ENCODE measurements at regions not wholly inside any gene's neighbourhood (a gene's known extent, or its start where the extent isn't known, plus 50 kb on each side); places are given as distances from the start of the nearest gene placed in this dataset.

DNA sequence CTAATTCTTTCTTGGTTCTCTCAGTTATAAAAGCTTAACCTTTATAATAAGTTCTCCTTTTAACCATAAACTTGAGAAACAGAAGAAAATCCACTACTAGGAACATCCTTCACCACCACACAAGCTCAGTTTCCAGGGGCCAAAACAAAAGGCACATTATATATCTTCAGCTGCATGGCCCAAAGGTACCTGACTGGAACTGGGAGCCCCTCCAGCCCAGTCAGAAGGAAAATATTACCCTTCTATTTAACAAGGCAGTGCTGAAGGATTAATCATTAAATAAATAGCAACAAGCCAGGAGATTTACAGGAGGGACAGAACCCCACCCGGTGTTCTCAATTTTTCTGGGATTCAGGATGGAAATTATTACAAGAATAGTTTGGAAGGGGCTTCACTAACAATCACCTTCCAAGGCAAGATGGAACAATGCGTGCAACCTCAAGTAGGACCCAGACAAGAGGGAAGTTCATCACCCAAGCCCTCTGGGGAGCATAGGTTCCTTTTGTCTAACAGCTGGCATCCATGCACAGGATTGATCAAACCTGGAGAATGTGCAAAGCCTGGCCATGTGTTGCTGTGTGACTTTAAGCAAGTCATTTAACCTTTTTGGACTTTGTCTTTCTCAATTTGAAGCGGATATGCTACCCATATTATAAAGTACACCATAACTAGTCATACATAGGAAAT lies 159.6 kb upstream of the SETBP1 start:
- DNase-seq, result no peak

DNA sequence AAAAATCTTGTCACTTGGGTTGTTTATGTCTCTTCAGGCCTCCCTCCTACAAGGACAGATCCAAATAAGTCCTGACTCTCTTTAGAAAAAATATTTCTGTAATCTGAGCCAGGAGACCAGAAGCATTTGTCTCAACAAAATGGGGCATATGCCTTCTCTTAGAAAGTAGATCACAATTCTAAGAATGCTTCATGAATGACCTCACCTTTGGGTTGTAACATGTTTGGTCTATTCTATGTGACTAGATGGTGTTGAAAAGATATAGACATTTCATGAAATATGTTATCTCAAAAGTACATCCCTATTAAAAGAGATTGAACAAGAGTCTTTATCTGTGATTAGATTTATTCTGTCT lies 159.0 kb upstream of the SETBP1 start:
- DNase-seq, result no peak

DNA sequence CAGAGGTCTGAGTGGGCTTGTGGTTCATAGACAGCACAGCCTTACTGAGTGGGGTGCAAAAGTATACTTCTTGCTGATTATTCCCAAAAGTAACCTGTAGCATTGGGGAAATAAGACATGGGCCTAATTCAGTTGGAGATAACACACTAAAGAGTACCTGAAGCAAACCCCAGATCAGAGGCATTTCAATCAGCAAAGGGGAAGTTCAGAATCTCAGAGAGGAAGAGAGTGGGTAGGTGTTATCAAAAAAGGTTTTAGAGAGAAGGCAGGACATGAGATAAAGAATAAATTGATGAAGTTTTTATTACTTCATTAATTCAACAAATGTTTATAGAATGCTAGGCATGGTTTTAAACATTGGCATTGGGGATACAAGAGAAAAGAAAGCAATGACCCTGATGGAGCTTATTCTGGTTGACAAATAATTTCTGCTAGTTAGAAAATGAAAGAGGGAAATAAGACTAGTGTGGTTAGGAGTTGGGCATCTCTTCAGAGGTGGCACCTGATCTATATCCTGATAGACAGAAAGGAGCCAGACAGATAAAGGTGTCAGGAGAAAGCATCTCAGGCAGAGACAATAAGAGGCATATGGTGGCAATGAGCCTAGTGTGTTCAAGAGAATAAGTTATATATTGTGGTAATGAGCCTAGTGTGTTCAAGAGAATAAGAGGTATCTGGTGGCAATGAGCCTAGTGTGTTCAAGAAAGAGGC lies 153.8 kb upstream of the SETBP1 start:
- no peak for DNase-seq

DNA sequence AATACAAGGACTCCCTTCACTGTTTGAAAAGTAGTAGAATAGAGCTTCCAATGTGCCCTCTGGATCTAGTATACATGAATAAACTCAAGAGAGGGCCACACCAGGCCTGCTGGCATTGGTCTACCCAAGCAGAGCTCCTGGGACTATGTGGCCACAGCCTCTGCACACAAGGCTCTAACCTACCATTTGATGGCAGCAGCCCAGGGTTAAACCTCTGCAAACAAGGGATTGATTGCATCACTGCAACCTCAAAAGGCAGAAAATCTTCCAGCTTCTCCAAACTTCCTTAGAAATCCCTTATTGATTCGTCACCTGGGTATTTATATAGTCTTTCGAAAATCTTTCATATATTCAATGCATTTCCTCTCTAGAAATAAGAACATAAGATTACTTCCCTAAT lies 147.6 kb upstream of the SETBP1 start:
- DNase-seq, result no peak

DNA sequence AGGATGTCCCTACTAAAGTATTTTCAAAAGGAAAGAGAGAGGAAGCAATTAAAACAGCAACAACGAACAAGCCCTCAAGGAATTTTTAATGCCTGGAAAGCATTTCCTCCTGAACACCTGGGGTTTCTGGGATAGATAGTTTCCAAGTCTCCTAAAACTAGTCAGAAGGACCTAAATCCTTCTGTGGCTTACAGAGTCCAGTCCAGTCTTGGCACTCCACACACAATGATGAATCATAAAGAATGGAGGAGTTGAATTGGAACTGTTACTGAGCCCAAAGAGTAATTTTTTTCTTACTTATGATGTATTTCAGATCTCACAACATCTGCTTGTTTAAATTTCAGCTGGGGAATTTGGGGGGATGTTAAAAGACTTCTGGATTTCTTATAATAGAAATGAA lies 144.6 kb upstream of the SETBP1 start:
- no peak for DNase-seq

DNA sequence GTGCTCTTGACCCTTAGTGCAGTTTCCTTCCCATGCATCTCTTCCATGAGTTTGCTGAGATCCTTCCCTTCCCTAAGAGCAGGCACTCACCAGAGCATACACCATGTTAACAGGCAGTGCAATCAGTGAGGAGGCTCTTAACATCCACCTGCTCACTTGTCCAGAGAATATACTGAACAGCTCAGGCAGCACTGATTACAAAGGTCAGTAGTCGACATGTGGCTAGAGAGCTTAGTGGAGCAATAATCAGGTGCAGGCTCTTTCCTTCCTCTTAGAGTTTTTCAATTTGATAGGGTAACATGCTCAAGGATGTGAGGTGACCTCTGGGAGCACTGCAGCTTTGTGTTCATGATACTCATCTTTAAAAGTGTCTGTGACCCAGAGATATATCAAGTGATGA lies 144.1 kb upstream of the SETBP1 start:
- DNase-seq, result no peak

DNA sequence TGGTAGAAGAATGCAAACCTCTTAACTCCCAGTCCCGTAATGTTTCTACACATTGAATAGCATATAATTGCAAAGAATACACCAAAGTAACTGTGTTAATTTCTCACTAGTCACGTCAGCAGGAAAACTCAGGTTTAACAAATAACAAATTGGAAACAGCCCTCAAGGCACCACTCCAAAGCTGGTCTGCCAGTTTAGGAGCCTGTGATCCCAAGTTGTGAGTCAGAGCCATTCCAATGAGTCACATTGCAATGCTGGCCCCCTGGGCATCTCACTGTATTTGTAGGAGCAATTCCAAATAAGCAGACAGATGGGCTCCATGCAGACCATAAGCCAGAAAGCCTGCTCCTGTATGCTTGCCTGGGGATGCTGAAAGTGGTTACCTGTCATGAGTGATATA lies 143.2 kb upstream of the SETBP1 start:
- DNase-seq, result no peak

DNA sequence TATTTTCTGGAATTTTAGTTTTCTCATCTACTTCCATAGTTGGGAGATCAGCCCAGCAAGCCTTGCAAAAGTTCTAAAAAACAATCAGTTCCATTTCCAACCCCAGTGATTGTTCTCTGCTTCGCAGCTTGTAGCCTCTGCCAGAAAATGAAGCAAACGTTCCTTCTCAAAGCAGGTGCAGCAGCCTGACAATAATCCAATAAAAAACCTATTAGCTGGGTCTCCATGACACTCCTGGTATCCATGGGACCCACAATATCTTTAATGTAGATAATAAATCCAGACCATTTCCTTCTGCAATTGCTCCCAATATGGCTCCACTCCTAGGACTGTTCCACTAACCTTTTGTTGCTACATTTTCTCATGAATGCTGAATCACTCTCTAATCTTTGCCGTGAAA lies 140.8 kb upstream of the SETBP1 start:
- DNase-seq, result no peak

DNA sequence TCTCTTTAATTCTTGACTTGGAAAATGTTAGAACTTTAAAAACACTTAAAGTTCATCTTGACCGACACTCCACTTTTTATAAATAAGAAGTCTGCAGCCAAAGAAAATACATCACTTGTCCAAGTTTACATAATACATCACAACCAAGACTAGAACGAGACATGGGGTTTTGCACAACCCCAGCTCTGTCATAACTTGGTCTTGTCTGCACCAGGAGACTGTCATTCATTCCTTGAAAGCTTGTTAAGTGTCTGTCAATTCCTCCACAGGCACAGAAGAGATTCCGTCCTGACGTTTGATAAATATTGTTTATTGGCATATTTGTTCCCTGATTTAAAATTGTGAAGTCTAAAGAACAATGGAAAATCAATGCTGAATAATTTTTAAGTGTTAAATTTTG lies 139.5 kb upstream of the SETBP1 start:
- DNase-seq, result no peak

DNA sequence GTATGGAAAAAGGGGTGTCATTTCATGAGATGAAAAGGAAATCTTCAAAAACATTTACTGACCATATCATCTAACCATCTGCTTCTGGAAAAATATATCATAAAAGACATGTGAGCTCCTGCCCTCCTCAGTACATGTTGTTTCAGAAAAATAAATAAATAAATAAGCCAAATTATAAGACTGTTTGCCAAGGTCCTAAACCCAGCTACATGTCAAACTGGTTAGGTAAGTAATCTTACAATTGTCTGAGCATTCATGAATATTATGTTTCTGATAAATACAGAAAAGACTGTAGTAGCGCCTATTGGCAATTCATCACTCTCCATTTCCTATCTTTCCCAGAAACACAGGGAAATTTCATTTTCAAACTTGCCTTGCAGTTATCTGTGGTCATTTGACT lies 138.9 kb upstream of the SETBP1 start:
- no peak for DNase-seq

DNA sequence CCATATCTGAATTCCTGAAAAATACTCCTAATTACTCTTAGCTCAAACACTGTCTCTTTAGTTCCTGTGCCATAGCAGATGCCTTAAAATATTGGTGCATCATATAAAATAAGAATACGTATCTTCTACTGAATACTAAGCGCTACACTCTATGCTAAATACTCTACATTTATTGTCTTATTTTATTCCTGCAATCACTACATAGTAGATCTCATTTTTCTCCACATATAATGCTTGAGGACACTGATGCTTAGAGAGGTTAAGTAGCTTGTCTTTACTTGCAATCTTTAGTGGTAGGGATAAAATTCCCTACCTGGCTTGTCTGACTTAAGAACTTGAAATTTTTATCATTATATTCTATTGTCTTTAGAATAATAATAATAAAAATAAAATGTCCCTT lies 137.3 kb upstream of the SETBP1 start:
- no peak for DNase-seq

DNA sequence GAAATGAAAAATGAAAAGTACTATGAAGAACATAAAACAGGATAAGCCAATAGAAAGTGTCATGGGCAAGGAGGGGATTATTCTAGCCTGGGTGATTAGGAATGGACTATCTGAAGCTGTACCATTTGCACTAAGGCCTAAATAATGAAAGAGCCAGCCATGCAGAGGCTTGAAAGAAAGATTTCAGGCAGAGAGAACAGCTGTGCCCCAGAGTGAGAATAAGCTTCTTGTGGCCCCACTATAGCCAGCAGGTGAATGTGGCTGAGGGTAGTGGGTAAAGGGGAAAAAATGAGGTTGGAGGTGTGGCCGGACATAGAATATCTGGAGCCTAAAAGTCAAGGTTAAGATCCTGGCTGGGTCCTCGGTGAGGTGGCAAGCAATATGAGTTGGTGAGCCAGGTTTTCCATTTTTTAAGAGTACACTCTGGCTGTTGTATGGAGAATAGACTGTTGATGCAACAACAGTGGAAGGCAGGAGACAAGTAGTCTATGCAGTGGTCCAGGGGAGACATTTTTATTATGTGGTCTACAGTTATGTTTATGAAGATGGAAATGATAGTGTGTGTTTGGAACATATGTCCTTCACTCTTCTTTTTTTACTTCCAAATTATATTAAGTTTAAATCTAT lies 135.2 kb upstream of the SETBP1 start:
- DNase-seq, result no peak

DNA sequence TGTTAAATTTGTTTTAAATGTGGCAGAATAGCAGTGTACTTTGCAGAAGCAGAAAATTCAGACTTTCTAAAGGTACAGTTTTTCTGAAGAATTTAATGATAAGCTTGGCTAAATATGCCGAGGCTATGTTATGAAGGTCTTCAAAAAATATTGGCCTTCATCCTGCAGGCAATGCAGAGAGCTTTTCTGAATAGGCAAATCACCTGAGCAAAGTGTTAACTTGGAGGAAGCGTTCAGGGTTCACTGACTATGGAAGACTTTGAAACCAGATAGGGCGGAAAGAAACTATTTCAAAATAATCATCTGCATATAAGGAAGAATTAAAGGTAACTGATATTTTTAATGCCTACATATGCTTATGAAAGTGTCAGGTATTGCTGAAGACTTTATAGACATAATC lies 133.7 kb upstream of the SETBP1 start:
- no peak for DNase-seq

DNA sequence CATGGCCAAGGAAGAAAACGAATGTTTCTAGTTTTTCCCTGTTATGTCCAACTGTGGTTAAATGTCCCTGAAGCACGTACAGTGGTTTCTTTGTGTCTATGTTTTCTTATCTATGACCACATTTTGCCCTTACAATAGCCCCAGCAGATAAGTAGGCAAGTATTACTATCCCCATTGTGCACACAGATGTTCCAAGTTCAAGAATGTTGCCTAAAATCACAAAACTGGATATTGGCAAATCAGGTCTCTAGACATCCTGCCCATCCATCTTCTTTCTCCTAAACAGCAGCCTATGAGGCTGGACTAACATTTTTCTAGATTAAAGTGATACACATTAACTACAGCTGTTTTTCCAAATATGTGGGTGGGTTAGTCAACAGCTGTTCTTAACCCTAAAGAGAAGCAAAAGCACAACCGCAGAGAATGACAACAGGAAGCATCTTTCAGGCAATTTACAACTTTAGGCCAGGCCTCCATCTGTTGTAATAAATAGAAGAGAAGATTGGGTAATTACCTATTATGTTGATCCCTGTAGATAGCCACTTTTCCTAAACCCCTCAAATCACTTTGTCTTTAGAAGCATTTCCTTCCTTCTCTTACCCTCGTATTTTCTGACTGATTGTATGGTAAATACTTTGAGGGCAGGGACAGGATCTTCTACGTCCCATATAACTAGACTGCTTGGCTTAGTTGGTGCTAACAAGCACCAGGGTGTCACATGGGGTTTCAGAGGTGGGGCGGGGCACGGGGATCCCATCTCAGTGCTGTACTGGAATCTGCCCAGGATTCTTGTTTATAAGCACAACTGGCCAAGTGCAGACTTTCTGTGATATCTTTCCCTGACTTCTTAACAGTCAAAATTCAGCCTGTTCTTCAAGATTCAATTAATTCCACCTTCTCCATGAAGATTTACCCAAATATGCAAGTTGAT lies 132.1 kb upstream of the SETBP1 start:
- peak; percentile 11 for DNase-seq

DNA sequence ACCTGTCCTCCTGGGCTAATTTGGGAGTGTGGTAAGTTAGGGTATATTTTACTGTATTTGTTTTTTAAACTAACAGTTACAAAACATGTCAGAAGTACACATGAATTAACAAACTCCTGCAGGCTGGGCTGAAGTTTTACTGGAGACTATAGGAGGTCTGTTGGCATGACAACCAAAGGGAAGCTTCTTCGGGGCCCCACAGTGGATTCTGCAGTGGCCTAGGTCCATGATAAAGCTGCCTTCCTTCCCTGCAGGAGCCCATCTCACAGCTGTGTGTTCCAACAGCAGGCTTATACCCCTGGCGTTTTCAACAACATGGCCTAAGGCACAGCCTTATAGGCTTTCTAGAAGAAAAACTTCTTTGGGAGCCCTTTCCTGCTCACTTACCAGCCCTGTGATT lies 128.0 kb upstream of the SETBP1 start:
- DNase-seq, result no peak

DNA sequence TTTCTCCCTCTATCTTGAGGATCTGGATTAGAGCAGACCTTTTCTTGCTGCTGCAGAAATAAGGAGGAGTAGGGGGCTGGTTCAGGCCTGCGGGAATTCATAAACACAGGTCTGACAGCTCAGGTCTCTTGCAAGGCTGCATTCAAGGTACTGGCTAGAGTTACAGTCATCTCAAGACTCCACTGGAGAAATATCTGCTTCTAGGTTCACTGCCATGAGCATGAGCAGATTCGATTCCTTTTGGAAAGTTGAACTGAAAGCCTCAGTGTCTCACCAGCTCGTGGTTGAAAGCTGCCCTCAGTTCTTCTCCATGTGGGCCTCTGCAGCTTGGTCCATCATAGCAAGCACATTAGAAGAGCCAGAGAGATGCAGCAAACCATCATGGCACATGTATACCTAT lies 124.4 kb upstream of the SETBP1 start:
- DNase-seq, result no peak

DNA sequence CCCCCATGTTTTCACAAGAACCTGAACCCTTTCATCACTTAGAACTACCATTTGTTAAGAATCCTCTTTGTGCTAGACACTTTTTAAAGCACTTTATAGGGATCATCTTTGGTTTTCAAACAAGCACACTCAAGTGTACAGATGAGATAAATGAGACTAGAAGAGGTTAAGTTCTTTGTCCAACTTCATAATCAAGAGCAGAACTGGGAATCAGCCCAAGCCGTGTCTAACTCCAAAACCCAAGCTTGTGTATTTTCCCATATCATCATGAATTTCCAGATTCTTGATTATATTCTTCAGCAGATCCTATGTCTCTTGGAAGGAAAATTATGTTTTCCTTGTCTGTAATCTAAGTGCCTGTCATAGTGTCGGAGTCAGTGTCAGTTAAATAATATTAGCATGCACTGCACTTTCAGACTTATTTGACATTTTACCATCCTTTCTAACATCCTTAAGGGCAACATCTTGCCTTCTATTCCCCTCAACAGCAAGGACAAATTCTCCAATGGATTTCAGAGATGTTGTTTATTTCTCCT lies 123.0 kb upstream of the SETBP1 start:
- no peak for DNase-seq

DNA sequence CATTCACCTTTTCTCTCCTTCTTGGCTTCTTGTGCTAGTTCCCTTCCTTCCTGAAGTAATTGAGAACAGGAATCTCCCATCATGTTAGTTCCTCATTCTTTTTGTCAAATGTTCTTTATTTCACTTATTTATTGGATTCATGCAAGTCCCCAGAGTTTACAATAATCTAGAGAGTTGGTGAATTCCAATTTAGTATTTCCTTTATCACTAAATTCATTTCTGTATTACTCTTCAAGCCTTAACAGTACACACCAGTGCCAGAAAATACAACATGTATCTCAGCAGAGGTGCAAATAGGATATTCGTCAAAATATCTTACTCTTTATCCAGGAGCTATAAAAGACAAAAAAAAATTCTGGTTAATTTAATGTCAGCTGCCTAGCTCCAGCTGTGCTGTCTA lies 121.9 kb upstream of the SETBP1 start:
- DNase-seq, result no peak

DNA sequence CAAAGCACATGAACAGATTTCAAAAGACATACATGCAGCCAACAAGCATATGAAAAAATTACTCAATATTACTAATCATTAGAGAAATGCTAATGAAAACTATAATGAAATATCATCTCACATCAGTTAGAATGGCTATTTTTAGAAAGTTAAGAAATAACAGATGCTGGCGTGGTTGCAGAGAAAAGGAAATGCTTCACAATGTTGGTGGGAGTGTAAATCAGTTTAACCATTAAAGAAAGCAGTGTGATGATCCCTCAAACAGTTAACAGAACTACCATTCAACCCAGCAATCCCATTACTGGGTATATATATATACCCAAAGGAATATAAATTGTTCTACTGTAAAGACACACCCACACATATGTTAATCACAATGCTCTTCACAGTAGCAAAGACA lies 117.7 kb upstream of the SETBP1 start:
- DNase-seq, result no peak

DNA sequence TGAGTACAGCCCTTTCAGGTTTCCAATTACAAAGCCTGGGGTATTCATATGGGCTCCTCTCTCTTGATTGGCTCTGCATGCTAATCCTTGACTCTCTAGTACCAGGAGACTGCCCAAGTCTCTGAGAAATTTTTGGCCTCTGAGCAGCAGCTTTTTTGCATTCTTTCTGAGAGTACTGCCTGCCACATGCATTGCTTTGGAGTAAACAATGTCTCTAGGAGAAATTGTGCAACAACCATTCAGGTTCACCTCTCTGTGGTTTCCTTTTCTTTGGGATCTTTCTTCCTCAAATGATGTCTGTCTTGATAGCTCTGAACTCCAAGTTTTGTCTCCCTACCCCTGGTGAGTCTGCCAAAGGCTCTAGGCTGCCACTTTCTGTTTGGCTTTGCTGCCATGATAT lies 115.8 kb upstream of the SETBP1 start:
- DNase-seq, result no peak

DNA sequence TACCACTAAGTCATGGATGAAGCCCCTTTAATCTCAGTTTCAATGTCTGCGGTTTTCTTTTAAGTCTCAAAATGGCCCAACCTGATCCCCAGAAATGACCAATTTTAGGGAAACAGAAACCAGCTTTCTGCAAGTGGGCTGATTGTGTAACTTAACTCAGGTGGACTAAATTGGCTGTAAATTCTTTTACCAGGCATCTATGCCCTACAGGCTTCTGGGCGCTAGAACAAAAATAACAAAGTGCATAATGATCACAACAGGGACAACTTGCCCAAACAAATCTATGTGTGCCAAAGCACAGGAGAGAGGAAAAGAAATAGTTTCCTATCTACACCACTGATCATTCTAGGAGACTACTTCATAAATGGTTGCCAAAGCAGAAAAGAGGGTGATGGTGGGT lies 112.3 kb upstream of the SETBP1 start:
- DNase-seq, result no peak

DNA sequence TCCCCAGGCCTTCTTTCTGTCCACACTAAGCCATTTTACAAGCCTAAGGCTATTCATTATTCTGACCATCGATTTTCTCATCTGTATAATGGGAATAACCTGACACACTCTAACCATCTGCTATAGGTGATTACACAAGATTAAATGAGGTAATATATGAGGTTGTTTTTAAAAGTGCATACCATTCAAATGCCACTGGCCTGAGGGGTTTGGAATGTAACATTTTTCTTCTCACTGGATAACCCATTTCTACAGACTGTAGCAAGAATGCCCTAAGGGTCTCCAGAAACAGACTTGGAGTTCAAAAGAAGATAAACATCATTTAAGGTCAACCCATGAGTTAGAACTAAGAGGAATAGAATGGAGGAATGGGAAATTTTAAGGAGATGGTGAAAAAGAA lies 111.7 kb upstream of the SETBP1 start:
- DNase-seq, result no peak

DNA sequence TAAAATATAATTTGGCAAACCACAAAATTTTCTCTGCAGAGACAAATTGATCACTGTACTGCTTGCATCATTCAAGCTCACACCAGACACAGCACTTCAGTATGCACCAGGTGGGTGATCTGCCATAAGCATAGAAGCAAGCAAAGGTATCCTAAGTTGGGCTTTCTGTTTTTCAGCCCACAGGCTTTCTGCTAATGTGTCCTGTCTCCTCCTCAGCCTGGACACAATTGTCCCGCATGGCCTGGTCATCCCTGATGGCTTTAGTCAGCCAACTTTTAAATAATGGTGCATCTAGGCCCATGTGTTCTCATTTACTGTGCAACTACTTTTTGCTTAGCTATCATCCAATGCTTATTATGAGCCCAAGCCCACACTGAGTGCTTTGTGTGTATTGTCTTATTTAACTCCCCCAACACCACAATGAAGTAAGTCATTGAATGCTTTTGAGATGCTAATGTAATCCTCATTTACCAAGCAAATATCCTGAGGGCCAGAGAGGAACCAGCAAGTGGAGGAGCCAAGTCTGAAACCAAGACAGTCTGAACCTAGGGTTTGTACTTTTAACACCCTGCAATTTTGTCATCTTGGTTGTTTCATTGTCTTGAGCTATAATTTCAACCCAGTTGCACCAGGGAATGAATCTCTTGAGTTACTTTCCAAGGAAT lies 111.2 kb upstream of the SETBP1 start:
- no peak for DNase-seq
